T-helper 22 cell (primary cell): ENCODE measurements at regions not wholly inside any gene's neighbourhood (a gene's known extent, or its start where the extent isn't known, plus 50 kb on each side); places are given as distances from the start of the nearest gene placed in this dataset.

ENCODE experiments used
- DNase-seq: peaks from one replicate; pipeline ENCODE4 v3.0.0-alpha.2; 2020; ENCODE audit warnings: low read depth

DNA sequence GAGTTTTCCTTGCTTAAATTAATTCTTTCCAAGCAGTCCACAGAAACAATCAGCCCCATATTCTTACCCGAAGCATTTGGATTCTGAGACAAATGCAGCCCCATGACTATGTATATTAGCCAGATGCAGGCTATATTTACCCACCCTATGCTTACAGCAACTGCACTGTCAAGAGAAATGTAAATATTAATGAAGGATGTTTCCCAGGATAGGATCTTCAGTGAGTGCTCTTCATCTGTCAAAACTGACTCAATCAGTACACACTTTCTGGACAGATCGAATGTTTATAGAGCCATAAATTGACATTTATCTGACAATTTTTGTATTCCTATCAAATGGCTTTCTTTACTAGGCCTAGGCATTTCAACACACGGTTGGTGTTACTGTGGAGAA lies 725.3 kb upstream of the SEMA6A start:
- DNase-seq: no peak

DNA sequence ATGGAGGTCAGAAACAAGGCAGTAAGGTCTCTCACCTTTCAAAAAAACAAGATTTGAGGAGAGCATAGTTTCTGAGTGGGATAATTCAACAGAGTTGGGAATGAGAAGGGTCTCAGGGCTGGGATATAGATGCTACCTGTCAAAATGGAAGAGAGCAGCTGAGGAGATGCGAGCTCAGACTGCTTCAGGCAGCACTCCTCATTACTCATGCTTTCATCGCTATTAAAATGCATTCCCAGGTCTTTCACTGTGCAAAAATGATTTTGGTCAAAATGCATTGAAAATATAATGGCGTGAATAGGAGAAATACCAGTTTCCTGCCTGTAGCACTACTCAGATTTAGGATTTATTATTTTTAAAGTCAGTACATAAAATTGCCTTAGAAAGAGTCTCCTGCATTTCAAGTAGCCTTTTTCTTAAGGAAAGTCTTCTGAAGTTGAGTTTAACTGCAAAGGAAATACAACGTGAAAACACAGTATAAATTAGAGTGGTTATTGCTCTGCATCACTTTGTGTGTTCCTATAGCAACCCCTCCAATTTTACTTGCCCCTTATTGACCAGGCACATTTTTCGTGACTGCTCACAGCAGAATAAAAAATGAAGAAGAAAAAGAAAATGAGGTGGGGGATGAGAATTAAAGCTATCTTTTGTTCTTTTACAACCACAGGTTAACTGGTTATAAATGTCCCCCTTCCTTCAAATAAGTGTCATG lies 724.8 kb upstream of the SEMA6A start:
- DNase-seq: no peak

DNA sequence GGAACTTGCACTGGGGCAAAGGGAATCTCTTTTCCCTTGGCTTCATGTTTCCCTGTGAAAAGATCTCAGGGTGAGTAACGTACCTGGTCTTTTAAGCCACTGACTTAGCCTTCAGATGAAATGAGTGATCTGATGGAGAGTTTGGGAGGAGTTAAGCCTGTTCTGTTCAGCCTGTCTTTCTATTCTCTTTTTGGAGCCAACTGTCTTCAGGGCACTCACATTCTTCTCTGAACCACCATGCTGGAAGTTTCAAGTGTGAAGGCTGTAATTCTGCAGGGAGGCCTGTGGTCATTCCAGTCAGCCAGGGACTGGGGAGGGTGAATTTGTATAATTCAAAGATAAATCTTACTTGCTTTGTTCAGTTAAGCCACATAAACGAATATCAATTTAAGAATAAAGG lies 722.2 kb upstream of the SEMA6A start:
- no peak for DNase-seq

DNA sequence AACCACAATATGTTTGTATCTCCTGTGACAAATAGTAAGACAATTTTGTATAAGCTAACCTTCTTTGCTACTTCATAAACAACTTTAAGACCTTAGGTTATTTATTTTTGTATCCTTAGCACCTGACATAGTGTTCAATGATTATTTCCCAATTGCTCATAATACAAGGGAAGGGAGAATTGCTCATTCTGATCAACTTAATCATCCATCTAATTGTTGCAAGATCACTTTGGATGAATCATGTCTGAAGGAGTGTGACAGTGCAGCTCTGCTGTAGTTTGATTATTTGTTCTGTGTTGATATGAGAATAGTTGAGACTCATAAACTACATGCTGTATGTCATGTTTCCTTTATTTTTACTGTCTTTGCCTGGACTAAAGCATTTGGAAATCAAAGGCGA lies 721.3 kb upstream of the SEMA6A start:
- no peak for DNase-seq

DNA sequence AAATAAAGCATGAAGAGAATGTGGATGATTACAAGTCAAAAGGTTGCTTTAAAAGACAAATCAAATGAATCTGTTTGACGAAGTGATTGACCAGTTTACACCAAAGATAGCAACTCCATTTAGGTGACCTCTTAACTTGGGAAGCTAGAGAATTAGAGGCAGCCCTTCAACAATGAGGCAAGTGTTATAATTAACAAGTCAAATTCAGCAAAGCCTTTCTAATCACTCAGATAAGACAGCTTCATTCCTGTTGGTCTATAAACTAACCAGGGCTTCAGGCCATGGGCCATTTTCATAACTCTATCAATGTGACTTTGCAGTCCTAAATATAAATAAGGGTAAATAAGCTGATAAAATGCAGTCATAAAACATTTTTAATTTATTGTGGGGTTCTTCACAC lies 712.2 kb upstream of the SEMA6A start:
- DNase-seq: no peak

DNA sequence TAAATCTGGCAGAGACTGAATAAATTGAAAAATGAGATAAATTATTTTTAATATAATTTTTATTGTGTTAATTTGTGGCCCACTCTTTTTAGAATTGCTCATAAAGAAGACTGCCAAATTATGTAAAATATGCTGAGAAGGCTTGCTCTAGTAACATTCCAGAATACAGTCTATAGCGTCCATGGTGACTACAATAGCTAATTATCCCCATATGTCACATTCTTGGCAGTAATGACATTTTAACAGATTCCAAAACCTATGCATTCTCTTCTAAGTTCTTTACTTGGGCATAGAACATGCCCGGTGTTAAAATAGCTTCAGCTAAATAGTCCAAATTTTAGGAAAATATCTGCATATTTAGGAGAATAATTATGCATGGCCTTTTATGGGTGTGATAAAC lies 697.0 kb upstream of the SEMA6A start:
- DNase-seq: no peak

DNA sequence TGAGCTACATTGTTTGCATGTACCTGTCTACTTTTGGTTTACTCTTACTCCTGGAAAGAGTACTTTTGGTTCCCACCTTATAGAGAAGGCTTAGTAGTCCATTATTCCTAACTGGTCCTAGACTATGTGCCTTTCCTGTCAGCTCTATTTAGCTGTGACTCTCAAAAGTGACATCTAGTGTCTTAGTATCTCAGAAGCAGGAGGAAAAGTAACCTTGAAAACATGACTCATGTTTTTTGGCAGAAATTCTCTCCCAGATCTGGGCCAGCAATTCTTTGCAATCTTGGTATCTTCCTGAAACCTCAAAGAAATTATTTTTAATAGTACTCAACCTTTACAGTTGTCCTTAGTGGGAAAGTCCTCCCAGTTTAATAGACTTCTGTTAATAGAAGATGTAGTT lies 691.7 kb upstream of the SEMA6A start:
- no peak for DNase-seq

DNA sequence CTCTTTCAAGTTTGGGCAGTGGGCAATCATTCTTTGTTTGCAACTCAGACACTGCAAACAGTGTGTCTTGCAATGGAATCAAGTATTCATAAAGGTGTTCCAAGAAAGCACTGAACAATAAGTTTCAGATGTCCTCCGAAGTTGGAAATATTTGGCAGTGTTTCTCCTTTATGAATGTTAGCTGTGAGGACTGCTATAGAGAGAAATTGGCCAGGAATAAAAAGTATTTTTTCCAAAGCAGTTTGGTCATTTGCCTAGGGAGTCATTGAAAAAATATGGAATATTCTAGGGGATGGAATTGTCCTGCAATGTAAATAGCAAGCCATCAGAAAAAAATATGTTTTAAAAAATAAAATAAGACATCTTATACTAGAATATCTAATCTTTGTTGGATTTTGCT lies 688.6 kb upstream of the SEMA6A start:
- DNase-seq: no peak

DNA sequence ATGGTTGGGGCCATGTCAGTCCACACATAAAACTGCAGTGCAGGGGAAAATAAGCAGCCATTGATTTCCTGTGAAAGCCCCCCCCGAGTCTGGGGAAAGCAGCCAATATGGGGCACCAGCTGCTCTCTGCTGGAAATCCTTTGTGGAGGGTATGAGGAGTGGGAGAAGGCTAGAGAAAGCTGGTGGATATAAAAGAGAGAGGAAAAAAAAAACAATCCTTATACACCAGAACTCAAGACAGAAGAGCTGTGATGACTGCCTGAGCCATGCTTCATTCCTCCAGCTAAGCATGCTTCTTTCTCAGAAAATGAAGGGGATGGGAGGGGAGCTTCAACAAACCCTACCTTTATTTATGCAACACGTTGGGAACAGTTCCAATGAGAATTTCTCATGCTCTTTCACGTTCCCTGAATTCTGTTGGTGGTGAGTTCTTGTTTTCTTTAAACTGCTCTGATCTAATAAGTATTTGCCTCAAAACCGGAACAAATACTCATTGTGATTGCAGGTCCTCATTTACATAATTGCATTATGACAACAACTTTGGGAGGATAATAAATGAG lies 688.0 kb upstream of the SEMA6A start:
- no peak for DNase-seq

DNA sequence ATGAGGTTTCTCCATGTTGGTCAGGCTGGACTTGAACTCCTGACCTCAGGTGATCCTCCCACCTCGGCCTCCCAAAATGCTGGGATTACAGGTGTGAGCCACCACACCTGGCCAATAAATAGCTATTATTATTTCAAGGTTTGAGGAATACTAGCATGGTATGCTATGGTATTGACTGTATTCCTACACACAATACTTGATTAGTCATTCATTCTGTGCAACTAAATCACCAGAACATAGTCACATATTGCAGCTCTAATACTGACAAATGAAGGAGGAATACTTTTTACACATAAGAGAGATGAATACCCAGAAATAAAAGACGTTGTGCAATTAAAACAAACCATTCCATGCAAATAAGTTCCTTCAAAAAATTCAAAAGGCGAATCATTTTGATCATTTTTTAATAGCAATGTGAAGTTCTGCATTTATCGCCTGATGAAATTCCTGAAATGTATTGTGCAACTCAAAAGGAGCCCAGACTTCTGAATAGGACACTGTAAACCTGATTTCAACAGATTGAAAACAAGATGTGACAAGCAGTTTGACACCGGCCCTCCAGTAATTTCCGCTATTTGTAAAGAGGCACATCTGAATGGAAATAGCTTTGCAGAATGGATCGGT lies 687.4 kb upstream of the SEMA6A start:
- no peak for DNase-seq

DNA sequence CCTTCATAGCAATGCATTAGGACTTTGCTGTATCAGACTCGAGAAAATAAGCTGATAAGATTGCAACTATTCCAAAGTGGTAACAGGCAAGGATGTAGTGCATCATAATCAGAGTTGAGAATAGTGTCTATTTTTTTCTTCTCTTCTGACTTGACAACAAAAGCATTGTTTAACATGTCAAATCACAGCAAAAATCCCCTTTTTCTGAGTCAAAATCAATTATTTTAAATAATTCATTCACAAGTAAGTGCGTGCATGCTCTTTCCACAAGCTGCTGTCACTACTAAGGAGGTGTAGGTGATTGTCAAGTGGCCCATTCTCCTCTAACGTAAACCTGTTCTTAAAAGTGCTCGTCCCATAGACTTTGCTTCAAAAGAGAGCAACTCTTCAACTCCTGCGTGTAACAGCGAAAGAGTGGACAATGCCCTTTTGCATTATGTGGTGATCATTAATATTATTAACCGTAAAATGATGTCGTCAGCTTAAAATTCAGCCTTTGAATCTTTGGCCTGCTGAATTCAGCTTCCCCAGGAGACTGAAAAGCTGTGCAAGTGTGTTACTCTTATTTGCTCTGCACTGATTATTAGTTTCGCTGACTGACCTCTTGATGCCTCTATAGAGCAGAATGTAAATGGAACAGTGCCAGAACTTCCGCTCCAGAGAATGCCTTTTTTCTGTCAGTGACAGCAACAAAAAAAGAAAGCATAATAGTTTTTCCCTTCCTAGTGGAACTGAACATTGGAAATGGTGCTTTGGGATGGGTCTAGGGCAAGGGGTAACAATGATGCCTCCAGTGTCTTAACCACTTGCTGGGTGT lies 680.8 kb upstream of the SEMA6A start:
- DNase-seq: no peak

DNA sequence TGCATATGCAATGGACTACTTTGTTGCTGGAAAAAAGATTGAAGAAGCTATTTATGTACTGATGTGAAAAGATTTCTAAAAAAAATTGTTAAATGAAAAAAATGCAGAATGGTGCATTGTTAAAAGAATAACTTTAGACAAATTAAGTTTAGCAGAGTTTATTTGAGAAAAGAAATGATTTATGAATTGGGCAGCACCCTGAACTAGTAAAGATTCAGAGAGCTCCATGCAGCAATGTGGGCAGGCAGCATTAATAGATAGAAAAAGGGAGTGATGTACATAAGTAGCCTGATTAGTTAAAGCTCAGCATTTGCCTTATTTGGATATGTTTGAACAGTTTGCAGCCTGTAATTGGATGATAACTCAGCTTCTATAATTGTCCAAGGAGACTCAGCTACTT lies 677.9 kb upstream of the SEMA6A start:
- DNase-seq: no peak

DNA sequence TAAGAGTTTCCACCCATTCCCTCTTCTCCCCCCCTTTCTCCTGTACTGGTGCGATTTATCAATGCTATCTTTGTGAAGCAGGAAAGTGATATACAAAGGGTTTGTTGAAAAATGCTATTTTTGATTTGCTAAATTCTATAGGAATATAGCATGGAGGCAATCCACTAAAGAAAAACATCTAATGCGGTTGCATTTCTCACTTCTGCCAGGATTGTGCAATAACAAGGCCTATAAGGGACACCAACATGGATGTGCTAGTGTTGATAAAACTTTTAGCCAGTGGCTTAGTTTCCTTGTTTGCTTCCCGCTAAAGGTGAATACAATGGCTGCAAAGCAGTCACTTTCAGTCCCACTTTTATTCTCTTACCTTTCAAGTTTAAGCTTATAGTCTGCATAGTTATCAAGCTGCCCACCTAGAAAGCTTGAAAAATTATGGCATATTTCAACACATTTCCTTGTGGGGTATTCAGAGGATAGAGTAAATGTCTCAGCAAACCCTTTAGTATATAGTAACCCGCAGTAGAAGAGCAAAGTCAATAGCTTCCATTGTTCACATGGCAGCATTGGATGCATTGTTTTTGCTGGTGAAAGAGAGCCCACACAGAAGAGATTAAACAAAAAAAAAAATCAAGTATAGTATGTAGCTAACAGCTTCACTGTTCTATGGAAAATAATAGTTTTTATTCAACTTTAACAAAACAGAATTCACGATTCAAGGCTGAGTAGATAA lies 674.6 kb upstream of the SEMA6A start:
- no peak for DNase-seq

DNA sequence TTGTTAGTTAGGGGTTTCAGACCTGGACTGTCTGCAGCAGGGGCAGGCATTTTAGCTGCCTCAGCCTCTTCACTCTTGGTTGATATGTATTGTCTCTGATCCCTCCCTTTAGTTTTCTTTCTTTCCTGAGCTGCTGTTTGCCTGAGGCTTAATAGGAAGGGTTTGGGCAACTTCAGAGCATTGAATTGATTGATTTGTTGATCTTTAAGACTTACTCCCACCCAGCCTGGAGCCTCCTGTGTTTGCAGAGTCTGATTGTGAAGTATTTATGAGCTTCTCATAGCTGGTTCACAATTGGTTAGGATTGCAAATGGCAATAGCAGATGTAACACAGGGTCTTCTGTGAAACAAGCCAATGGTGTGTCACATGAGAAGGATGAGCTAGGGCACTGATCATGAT lies 671.8 kb upstream of the SEMA6A start:
- no peak for DNase-seq

DNA sequence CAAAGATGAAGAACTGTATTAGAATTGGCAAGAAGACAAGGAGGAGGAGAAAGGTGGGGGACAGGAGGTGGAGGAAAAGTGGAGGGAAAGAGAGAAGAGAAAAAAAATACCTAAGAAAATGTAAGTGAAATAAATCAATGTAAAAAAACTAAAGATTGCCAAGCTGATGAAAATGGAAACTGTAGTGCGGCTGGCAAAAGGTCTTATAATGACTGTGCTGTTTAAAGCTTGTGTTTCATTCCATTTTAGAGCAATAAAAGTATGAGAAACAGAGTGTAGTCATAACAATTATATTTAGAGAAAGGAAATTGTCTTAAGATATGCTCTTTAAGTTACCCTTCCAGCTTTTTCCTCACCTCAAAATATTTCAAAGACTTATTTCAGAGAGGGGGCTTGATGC lies 670.5 kb upstream of the SEMA6A start:
- no peak for DNase-seq

DNA sequence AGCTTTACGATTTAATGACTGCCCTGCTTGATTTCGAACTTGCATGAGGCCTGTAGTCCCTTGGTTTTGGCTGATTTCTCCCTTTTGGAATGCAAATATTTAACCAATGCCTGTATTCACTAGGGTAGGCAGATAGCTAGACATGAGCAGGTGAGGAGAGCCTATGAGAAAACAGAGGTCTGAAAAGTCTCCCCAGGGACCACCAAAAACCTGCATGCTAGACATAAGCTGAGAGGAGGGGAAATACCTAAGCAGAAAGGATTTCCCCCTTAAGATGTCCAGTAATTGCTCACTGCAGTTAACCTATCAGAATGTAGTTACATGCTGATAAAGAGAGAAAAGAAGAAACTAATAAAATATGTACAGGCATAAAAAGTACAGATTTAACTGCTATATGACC lies 667.4 kb upstream of the SEMA6A start:
- DNase-seq: no peak

DNA sequence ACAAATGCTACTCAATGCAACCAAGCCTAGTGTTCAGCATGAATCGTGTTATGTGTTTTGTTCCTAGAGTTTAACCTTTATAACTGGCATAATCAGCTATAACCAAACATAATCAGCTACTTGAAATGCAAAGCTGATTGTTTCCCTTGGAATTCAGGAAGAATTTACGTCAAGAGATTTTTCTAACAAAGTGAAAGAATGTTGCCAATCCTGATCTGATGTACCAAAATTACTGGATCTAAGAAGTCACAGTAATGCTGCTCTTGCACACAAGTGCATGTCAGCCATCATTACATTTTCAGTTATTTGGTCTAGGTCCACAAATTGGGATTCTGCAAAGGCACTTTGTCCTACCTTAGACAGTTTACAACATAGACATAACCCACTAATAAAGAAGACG lies 662.3 kb upstream of the SEMA6A start:
- no peak for DNase-seq

DNA sequence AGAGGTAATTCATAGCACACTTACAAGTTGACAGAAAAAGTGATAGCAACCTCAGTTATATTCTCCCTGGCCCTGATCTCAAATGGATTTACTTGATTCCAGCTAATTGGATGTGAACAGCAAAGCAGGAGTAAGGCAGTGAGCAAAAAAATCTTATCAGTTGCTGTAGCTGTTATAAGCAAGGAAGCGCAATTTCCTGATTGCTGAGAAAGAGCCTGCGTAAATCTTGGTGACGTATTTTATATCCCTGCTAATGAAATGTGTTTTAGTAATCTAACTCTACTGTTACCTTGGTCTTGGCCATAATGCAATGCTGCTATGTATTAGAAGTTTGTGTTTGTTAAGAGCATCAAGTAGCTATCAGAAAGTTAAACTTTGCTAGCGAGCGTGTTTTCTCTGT lies 661.2 kb upstream of the SEMA6A start:
- no peak for DNase-seq

DNA sequence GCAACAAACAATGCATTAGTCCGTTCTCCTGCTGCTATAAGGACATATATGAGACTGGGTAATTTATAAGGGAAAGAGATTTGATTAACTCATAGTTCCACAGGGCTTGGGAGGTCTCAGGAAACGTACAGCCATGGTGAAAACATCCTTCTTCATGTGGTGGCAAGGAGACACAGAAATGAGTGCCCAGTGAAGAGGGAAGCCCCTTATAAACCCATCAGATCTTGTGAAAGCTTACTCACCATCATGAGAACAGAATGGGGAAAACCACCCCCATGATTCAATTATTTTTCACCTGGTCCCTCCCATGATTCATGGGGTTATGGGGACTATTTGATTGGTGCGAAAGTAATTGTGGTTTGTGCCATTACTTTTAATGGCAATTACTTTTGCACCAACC lies 655.8 kb upstream of the SEMA6A start:
- no peak for DNase-seq

DNA sequence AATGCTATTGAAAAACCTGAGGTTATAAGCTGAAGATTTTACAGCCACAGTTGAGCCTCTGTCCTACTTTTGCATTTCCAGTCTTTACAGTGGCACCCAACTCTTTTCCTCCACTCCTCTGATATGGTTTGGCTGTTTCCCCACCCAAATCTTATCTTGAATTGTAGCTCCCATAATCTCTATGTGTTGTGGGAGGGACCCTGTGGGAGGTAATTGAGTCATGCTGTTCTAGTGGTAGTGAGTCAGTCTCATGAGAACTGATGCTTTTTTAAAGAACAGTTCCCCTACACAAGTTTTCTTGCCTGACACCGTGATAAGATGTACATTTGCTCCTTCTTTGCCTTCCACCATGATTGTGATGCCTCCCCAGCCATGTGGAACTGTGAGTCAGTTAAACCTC lies 646.1 kb upstream of the SEMA6A start:
- no peak for DNase-seq

DNA sequence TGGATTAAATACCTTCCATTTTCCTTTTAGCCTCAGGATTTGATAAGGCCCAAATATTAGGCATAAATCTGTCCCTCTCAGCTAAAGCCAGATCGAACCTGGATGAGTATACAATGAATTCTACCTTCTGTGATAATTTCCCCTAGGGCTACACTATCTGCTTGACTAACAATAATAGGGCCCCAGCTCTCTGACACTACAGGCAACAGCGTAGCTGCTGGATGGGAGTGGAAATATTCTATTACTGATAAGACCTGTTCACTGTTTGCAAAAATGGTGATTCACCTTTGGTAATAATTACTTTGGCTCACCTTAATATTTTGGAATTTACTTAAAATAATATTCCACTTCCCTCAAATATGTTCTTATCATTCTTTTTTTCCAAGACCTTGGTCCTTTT lies 644.2 kb upstream of the SEMA6A start:
- DNase-seq: no peak

DNA sequence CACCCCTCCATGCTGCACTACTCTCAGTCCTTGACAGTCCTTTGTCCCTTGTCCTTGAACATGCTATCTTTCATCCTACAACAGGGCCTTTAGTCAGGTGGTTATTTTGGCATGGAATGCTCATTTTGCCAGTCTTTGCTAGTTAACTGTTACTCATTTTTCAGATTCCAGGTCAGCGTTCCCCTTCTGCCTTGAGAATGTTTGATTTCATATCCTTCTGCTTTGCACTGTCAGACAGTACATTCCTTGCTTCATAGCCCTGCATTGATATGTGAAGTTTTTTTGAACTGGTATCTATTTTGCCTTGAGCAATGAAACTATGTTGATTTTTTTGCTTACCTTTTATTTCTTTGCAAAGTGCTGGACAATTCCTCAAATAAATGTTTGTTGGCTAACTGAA lies 638.2 kb upstream of the SEMA6A start:
- DNase-seq: no peak
